GM21526 (cell line): ENCODE measurements at regions not wholly inside any gene's neighbourhood (a gene's known extent, or its start where the extent isn't known, plus 50 kb on each side); places are given as distances from the start of the nearest gene placed in this dataset.

Experiments
- ATAC-seq: cut with Tn5 transposase; IDR thresholded peaks from one replicate; pipeline ENCODE4 v1.9.1; 2021; ENCODE audit warnings: moderate library complexity; ENCODE audit not compliant: unreplicated experiment, low FRiP score

DNA sequence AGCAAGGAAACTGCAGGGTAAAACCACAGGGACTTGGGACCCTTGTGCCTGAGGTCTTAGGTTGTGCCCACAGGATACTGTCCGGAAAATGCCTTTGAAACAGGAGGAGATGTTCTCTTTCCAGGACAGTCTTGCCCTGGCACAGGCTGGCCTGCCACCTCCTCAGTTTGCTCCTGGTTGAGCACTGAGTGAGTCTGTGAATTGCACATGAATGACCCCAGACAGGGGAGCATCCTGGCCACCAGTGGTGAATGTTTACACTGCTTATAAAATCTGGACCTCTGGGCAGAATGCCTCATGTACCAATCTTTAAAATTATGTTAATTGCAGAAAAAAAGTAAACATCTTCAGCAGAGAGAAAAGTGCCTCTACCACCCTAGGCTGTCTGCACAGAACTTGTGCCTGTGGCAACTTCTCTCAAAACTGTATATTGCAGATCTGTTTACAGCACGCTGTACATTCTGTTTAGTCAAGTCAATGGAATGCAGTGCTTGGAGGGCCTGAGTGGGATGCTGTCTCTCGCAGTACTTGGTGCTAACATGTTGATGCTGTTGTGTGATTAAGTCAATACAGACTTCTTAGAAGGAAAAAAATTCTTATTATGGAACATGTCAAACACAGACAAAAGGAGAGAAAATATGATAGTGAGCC is 242.1 kb downstream of the SOD2 start:
- ATAC-seq = no peak

DNA sequence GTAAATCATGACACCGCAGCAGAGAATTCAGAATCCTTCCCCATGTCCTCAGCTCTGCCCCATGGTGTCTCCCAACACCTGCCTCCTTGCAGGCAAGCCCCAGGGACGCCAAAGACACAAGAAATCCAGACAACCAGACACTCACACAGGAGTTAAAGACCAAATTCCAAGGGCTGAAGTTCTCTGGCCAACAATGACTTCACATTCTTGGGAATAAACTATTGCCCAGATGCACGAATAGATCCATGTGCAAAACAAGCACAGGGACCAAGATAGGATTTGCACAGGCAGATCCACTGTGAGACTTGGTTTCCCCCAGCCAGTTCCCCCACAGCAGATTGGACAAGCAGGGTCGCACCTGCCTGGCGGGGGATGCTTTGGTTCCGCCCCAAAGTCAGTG is 246.7 kb downstream of the SOD2 start:
- ATAC-seq = no peak

DNA sequence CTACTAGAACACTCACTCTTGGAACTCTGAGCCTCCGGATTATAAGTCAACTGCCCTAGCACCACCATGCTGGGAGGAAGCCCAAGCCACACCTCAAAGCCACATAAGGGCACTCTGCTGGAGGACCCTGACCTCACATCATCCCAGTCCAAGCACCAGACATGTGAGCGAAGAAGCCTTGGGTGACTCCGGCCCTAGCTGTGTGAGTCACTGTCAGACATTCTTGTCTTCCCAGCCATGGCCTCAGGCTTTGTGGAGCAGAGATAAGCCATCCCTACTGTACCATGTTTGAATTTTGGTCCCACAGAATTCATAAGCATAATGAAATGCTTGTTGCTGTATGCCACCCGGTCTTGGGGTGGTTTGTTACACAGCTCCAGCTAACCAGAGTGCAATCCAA is 247.7 kb downstream of the SOD2 start:
- ATAC-seq = no peak

DNA sequence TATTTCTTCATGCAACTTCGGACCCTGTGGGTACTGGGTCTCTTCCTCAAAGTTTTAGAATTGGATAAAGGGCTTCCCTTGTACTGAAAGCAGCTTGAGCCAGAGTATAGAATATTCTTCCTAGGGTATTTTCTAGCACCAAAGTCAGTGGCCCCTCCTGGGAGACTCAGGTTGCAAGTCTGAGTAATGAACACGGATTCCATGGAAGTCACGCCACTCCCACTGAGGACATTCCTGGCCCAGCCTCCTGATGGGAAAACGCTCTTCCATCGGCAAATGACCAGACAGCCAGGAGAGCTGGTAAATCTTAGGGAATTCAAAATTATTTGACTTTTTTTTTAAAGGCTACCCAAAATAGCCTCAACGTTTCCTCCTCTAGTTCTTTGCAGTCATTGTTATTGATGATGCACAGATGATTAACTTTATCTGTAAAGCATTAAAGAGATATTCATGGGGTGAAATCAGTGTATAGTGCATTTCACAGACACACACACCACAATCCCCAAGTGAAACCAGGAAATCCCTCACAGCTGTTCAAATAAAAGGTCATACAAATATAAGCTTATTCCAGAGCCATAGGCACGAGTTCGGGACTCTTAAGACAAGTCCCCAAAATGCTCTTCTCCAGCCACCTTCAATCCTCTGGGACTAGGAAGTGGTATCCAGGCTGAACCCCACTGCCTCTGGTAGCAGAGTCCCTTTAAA is 248.8 kb downstream of the SOD2 start:
- no peak for ATAC-seq

DNA sequence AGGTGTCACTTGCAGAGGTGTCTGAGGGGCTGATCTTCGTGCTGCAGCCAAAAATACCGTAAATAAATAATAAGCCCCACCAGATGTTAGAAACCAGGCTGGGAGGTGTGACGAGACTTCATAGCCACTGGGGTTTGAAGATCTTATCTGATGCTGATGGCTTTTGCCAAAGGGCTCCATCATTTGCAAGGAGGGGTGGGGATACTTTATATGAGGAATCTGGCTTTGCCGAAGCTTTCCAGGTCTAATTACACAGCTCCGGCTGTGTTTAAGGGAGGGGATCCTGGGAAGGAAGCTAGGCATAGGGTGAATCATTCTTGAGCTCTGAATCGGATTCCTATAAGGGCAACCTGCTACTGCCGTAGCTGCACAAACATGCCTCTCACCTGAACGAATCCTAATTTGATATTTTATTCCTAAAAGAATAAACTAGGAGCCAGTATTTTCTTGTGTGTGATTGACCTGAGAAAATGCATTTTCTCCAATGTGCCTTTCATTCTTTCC is 249.6 kb downstream of the SOD2 start:
- ATAC-seq = no peak

DNA sequence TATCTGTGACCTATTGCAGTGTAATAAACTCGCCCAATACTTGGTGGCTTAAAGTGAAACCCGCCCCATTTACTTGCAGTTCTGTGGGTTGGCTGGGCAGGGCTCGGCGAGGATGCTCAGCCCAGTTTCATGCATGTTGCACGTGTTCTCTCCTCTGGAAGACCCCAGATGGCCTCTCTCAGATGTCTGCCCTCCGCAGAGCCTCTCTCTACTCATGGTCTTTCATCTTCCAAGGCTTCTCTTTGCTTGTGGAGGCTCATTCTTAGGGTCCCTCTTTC is 251.4 kb downstream of the SOD2 start:
- ATAC-seq = no peak

DNA sequence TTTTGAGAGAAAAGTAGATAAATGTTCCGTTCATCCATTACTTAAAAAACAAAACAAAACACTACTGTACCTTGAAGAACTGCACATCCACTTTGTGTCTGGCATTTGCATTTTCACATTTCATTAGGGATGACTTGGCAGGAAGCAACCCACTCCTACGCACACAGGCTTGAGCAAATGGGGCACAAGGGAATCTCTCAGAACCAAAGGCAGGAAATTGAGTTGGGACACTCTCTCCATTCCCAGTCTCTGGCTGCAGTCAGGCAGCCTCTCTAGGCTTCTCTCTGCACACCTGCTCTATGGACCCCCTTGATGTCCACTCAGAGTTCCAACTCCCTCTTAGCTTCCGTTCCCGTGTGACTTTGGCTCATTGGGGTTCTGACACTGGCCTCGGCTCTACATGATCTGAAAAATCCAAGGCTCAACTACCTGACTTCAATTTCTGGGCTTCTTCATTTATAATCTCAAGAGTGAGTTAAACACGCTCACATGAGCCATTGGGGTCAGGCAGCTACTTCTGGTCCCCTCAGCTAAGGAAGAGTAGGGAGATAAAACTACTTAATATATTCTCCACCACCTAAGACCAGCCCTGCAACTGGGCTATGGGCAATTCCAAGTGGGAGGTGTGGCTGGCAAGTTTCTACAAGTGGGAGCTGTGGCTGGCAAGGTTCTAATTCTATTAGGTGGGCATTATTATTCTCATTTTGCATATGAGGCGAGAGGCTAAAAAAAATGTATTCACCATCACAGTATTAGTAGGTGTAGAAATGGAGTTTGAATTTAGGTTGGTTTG is 251.9 kb downstream of the SOD2 start:
- no peak for ATAC-seq

DNA sequence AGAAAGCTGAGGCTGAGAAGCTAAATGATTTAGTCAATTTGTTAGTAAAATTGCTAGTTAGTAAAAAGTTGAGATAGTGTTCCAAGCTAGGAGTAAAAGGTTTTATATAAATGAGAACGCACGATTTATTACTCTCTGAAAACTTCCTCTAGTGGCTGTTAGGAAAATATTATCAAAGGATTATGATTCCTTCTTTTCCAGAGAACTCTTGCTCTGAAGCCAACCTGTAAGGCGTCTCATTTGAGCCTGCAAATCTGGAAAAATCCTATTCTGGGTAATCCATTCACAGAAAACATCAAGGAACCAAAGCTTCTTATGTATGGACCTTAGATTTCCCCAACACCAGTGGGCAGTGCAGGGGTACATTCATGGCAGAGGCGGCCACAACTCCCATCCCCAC is 252.7 kb downstream of the SOD2 start:
- no peak for ATAC-seq

DNA sequence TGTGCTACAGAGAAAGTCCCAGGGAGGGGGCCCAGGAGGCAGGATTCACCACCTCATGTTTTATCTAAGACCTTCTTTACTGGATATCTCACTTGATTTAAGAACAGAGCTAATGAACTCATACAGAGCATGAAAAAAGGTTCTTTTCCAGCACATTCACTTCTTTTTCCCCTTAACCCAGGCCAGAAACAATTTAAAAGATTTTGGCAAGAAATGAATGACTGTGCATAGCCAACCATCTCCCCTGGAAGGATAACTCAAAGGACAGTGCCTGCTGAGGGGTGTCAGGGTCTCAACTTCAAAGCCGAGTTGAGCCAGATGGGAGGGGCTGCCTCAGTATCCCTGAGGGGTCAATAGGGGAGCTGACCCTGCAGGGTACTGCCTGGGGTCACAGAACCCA is 253.4 kb downstream of the SOD2 start:
- no peak for ATAC-seq

DNA sequence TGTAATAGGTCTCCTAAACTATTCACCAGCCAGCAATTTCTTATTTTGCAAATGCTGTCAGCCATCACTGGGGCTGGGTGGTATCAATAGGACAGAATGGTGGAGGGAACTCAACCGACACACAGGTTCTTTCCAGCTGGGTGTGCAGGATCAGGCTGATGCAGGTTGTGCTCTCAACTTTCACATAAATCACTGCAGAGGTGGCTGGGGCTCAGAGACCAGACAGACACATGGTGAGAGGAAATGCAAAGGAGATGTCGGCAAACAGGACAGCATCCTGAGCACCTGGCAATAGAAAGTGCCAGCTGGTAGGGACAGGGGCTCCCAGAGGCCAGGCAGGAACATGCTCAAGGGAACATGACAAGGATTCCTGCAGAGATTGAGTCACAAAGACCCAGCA is 254.9 kb downstream of the SOD2 start:
- ATAC-seq = no peak

DNA sequence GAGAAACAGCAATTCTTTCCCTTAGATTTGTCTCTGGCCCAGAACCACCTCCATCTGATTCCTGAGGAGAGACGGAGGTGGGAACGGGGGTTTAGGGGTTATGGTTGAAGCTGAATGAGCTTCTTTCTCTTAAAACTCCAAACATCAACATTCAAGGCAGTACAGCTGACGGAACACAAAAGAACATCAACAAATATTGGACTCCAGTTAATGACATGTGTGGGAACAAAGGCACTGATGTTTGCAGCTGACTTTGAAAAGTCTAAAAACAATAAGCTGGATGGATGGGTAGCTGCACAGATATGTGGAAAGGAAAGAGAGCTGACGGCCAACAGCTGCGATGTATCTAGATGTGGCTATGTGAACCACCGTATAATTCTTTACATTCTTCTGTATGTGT is 256.5 kb downstream of the SOD2 start:
- ATAC-seq = no peak

DNA sequence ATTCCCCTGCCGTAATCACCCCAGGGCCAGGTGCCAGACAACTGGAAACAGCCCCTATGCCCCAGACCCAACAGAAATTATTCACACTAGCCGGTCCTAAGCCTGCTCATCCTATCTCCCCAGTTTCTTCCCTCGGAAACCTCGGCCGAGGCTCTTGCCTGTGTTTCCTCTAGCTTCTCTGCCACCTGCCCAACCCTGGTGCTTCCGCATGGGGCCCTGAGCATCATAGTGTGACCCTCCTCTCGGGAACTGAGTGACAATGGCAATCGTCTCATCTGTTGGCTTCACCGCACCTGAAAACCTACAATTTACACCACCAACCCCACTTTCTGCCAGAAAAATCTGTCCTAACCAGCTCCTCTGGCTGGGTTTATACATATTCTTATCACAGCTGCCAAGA is 257.3 kb downstream of the SOD2 start:
- ATAC-seq = no peak

DNA sequence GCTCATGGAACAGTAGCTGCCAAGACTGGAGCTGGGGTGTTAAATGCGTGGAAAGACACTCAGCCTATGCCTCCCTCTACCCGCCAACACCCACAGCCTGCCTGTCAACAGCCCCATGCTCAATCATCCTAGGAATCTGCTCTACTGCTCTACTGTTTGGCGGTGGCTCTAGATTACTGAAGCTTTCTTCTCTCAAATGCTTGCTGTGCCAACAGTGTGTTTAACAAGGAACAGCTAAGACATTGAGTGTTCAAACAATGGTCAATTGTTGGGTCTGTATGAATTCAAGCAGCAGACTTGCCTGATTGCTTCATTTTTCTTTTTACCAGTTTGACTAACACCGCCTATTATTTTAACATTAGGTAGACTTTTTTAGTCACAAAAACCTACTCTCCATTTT is 258.6 kb downstream of the SOD2 start:
- no peak for ATAC-seq

DNA sequence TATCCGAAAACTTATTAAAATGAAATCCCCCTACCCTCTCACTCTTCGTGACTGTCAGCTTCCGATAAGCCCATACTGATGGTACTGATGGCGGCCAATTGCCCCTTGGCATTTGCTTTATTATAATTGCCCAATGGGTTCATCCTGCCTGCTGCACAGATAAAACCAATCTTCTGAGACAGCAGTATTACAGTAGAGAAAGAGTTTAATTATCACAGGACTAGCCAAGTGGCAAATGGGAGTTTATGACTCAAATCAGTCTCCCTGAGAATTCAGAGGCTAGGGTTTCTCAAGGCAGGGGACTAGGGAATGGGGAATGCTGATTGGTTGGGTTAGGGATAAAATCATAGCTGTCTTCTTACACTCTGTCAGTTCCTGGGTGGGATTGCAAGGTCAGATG is 259.5 kb downstream of the SOD2 start:
- ATAC-seq = no peak

DNA sequence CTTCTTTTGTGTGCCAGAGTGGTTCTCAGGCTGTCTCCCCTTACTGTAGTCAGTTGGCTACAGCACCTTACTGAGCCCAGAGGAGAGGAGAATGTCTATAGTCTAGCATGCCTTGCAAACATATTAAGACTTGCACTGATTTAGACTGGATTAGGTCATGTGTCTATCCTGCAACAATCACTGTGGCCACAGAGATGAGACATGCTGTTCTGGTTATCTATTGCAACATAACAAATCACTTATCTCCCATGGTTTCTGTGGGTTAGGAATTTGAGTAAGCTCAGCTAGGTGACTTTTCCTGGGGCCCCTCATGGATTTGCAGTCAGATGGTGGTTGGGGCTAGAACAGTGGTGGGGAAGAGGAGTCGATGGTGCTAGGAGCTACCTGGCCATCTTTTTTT is 261.3 kb downstream of the SOD2 start:
- no peak for ATAC-seq

DNA sequence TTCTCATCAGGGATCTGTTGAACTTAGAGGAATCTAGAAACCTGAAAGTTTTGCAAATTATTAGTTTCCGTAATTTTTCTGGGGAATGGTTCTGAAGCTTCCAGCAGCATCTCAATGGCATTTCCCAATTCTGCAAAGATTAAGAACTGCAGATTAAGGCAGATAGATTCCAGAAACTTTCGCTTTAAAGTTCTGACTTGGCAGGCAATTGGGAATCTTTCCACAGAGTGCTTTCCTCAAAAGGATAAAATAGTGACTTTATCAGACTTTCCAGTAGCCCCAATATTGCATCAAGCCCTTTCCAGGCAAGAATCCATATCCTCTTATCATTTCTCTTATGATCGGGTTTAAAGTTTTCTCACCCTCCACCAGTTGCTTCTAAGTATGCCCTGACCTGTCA is 261.1 kb downstream of the FNDC1 start:
- ATAC-seq = no peak

DNA sequence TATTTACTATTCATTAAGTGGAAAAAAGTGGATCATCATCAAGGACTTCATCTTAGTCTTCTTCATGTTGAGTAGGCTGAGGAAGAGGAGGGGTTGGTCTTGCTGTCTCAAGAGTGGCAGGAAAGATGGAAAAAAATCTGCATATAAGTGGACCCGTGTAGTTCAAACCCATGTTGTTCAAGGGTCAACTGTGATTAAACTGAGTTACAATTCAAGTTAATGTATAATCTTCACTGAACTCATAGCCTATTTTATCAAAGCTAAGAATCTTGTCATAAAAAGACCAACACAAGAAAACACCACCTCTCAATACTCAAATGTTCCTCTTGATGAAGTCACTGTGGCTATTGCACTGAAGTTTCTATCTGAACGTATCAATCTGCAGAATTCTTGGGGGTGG is 260.2 kb downstream of the FNDC1 start:
- ATAC-seq = no peak

DNA sequence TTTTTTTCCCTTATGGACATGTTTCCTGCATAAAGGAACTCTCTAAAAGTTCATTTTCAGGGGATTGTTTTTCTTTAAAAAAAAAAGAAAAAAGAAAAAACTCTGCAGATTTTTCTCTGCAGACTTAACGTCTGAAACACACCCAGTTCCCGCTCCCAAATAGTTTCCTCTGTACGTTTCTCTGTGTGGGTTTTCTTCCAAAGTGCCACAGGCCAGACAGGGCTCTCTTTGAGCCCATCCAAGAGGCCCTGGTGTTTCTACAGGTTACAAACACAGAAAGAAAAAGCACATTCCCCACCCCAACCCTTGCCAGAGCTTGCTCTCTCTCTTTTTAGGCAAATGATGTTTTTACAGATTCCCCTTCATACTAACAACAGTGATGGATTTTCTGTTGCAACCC is 258.6 kb downstream of the FNDC1 start:
- no peak for ATAC-seq

DNA sequence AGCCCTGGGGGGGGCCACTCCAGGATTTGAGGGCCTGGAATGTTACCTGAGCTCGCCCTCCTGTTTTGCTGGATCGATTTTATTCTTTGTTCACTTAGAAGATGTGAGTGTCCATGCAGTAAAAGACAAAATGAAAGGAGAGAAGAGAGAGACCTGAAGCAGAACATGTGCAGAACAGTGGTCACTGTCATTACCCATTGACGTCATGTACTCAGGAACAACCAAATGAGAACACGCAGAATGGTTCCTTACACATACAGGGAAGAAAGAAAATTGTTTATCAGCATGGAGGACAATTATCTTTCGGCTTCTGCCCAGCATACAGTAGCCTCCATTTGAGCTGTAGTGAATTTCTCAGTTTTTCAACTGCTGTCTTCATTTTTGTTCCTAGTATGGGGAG is 258.1 kb downstream of the FNDC1 start:
- no peak for ATAC-seq

DNA sequence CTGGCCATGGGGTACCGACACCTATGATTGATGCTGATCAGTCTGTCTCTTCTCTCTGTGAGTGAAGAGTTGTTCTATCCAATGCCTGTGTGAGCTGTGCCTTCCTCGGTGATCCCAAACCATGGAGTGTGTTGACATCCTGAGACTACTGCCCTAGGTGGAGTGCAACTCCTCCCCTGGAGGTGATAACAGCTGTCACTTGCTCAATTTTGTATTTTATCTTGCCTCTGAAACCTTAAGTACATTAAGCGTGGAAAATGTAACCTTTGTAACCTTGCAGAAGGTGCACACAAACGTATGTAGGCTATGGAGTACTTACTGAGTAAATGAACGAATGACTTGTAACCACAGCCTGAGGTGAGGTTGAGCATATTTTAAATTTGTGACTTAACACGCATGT is 256.2 kb downstream of the FNDC1 start:
- ATAC-seq = no peak

DNA sequence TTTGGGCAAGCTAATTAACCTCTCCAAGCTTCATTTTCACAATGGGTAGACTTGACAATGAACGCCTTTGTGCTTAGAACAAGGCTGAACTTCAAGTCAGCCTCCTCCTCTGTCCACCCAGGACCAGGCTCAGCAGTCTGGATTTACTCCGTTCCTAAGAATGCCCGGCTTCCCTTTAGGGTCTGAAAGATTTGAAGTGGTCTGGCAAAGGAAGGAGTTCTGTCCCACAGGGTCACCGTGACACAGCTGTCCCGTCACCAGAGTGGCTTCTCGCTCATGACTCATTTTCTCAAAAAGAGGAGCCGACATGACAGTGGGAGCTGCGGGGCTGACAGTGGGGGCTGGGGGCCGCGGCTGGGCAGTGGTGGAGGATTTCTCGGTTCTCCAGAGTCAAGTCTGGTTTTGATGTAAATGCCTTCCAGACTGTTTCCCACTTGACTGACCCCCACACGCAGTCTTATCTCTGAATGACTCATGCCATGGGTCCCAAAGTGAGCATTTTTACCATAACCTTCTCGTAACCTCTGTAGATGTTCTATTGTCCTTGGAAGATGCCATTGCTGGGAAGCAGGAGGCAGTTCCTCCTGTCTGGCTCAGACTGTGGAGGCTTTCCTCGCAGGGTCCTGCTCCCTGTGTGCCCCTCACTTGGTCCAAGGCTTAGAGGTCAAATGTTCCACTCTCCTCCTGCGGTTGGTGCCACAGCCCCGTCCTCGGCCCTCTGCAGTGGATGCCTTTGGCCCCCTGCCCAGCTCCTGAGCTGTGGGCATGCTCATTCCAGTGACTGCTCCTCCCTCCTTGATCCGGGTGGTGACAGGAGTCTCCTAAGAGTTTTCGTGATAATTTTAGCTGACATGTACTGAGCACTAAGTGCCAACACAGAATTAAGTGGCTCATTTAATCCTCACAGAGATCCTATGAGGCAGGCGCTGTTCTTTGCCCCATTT is 253.1 kb downstream of the FNDC1 start:
- no peak for ATAC-seq
